ENCODE measurements at regions not wholly inside any gene's neighbourhood (a gene's known extent, or its start where the extent isn't known, plus 50 kb on each side); places are given as distances from the start of the nearest gene placed in this dataset.
A peak's percentile ranks its signal among the peaks of the same experiment; 100 is the strongest.

DNA sequence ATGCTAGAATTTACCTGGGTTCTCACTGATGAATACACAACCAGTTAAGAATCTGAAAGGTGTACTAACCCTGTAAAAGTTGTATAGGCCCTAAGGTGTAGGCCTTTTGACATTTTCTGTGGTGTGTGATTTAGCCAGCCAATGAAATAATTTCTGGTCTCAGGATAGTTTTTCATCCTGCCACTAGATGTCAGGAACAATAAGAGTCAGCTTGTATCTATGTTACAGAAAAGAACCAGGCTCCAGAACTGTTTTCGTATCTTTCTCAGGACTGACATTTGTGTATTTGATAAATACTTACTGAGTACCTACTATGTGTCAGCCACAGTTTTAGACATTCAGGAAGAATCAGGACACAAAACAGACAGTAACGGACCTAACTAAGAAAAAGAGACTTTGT is 673.6 kb upstream of the TENM3 start:
- TF ChIP-seq, protein P1, sequence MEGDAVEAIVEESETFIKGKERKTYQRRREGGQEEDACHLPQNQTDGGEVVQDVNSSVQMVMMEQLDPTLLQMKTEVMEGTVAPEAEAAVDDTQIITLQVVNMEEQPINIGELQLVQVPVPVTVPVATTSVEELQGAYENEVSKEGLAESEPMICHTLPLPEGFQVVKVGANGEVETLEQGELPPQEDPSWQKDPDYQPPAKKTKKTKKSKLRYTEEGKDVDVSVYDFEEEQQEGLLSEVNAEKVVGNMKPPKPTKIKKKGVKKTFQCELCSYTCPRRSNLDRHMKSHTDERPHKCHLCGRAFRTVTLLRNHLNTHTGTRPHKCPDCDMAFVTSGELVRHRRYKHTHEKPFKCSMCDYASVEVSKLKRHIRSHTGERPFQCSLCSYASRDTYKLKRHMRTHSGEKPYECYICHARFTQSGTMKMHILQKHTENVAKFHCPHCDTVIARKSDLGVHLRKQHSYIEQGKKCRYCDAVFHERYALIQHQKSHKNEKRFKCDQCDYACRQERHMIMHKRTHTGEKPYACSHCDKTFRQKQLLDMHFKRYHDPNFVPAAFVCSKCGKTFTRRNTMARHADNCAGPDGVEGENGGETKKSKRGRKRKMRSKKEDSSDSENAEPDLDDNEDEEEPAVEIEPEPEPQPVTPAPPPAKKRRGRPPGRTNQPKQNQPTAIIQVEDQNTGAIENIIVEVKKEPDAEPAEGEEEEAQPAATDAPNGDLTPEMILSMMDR (IDR thresholded peaks at IDR 0.05; ENCODE audit: control extremely low read depth, extremely low read depth), result no peak
- H3K36me3 ChIP-seq (ENCODE audit: control insufficient read depth in 4 of 4, insufficient read depth in 4 of 4, low read length in 4 of 4), result no peaks in the 10 kb centered on the region
- no peak overlapping the region for H3K4me3 ChIP-seq
- ATAC-seq (ENCODE audit: insufficient read depth, low FRiP score) (no peak), DNase-seq (peak in 2 of 3 donors; percentile 51 to 63)
- H3K9me3 ChIP-seq (ENCODE audit: control insufficient read depth in 4 of 4, insufficient read depth in 3 of 4, low read length in 3 of 4), result peaks cover 0 to 5% (median 0%) of the 10 kb centered on the region in 4 donors
- no peaks in the 10 kb centered on the region for H3K27me3 ChIP-seq (ENCODE audit: control insufficient read depth in 3 of 3, insufficient read depth in 3 of 3, low read length in 2 of 3)
- H3K4me1 ChIP-seq (ENCODE audit: control insufficient read depth in 5 of 5, insufficient read depth in 5 of 5, low read length in 5 of 5), result peaks cover 0 to 14% (median 0%) of the 10 kb centered on the region in 5 donors
- no peak overlapping the region for H3K27ac ChIP-seq (ENCODE audit: low read depth in 1 of 2, low read length in 1 of 2)
- WGBS, 2 donors, result 51 to 56% methylated on average over 2 of the region's 2 CpGs
- H3K9ac ChIP-seq (ENCODE audit: insufficient read depth in 1 of 2, low read length in 2 of 2), result no peak overlapping the region

DNA sequence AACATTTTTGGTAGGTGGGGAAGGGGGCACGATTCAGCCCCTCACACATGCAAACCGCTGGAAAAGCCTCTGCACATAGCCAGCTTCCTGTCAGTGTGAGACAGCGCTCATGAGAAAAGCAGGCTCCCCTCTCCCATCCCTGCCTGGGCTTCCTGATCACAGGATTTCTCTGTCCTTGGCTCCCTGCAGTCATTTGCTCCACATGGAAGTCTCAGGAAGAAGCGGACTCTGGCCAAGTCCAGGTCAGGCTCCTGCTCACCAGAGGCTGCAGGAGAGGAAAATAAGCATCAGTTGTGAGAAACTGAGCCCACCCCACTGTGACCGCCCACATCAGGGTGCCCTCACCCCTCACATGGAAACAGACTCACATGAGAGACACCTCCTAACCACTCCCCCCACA is 664.3 kb upstream of the TENM3 start:
- ATAC-seq (ENCODE audit: insufficient read depth, low FRiP score) (no peak), DNase-seq (no peak)
- Histone ChIP-seq H3K4me3 (no peak overlapping the region), H3K9ac (ENCODE audit: insufficient read depth in 1 of 2, low read length in 2 of 2) (no peak overlapping the region), H3K36me3 (ENCODE audit: control insufficient read depth in 4 of 4, insufficient read depth in 4 of 4, low read length in 4 of 4) (no peaks in the 10 kb centered on the region), H3K27me3 (ENCODE audit: control insufficient read depth in 3 of 3, insufficient read depth in 3 of 3, low read length in 2 of 3) (peaks cover 0 to 3% (median 0%) of the 10 kb centered on the region in 3 donors), H3K4me1 (ENCODE audit: control insufficient read depth in 5 of 5, insufficient read depth in 5 of 5, low read length in 5 of 5) (no peaks in the 10 kb centered on the region), H3K27ac (ENCODE audit: low read depth in 1 of 2, low read length in 1 of 2) (no peak overlapping the region), H3K9me3 (ENCODE audit: control insufficient read depth in 4 of 4, insufficient read depth in 3 of 4, low read length in 3 of 4) (peaks cover 0 to 7% (median 0%) of the 10 kb centered on the region in 4 donors)
- 62 to 65% methylated on average over 5 of the region's 5 CpGs for WGBS, 2 donors
- TF ChIP-seq, protein P1 (IDR thresholded peaks at IDR 0.05; ENCODE audit: control extremely low read depth, extremely low read depth), result no peak

DNA sequence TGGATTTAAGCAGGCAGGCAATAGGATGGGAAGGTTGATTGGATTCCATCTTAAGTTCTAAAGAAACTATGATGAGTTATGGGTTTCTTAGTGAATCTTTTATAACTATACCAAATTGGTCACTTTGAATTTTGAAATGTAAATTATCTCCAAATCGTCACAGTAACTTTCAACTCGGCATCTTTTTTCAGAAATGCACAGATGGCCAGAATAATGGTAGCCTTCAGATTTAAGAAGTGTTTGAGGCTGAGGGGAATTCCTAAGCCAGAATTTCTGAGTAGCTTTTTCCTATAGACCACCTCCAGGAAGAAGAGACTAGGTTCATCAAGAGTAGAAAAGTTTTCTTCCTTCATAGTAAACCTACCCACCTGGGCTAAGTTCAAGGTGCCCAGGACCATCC is 663.7 kb upstream of the TENM3 start:
- no peak for ATAC-seq (ENCODE audit: insufficient read depth, low FRiP score)
- H3K9me3 ChIP-seq (ENCODE audit: control insufficient read depth in 4 of 4, insufficient read depth in 3 of 4, low read length in 3 of 4), result peaks cover 0 to 7% (median 0%) of the 10 kb centered on the region in 4 donors
- no peak overlapping the region for H3K9ac ChIP-seq (ENCODE audit: insufficient read depth in 1 of 2, low read length in 2 of 2)
- no peak overlapping the region for H3K27ac ChIP-seq (ENCODE audit: low read depth in 1 of 2, low read length in 1 of 2)
- H3K4me3 ChIP-seq, result no peak overlapping the region
- 89 to 90% methylated on average over 2 of the region's 2 CpGs for WGBS, 2 donors
- DNase-seq, result no peak
- TF ChIP-seq, protein P1 (IDR thresholded peaks at IDR 0.05; ENCODE audit: control extremely low read depth, extremely low read depth), result no peak
- peaks cover 0 to 3% (median 0%) of the 10 kb centered on the region in 3 donors for H3K27me3 ChIP-seq (ENCODE audit: control insufficient read depth in 3 of 3, insufficient read depth in 3 of 3, low read length in 2 of 3)
- H3K36me3 ChIP-seq (ENCODE audit: control insufficient read depth in 4 of 4, insufficient read depth in 4 of 4, low read length in 4 of 4), result no peaks in the 10 kb centered on the region
- no peaks in the 10 kb centered on the region for H3K4me1 ChIP-seq (ENCODE audit: control insufficient read depth in 5 of 5, insufficient read depth in 5 of 5, low read length in 5 of 5)

DNA sequence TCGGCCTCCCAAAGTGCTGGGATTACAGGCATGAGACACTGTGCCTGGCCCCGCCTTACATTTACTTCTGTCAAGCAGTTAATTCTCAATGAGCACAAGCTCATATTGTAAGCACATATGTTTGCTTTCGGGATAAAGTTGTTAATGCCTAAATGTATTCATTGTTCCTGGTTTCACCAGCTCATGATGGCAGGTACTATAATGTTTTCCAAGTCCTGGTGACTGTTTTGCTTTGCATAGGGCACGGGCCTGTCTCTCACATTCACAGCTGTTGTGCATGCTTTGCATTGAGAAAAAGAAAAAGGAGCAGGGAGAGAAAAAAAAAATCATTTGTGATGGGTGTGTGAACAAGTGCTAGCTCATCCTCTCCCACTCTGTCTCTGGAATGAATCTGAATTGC is 661.2 kb upstream of the TENM3 start:
- no peak for ATAC-seq (ENCODE audit: insufficient read depth, low FRiP score)
- TF ChIP-seq, protein P1 (IDR thresholded peaks at IDR 0.05; ENCODE audit: control extremely low read depth, extremely low read depth), result no peak
- no peak overlapping the region for H3K4me3 ChIP-seq
- no peaks in the 10 kb centered on the region for H3K36me3 ChIP-seq (ENCODE audit: control insufficient read depth in 4 of 4, insufficient read depth in 4 of 4, low read length in 4 of 4)
- H3K4me1 ChIP-seq (ENCODE audit: control insufficient read depth in 5 of 5, insufficient read depth in 5 of 5, low read length in 5 of 5), result no peaks in the 10 kb centered on the region
- no peak for DNase-seq
- peaks cover 0 to 6% (median 0%) of the 10 kb centered on the region in 4 donors for H3K9me3 ChIP-seq (ENCODE audit: control insufficient read depth in 4 of 4, insufficient read depth in 3 of 4, low read length in 3 of 4)
- no peaks in the 10 kb centered on the region for H3K27me3 ChIP-seq (ENCODE audit: control insufficient read depth in 3 of 3, insufficient read depth in 3 of 3, low read length in 2 of 3)
- H3K27ac ChIP-seq (ENCODE audit: low read depth in 1 of 2, low read length in 1 of 2), result no peak overlapping the region
- no peak overlapping the region for H3K9ac ChIP-seq (ENCODE audit: insufficient read depth in 1 of 2, low read length in 2 of 2)
- 81 to 84% methylated on average over 4 of the region's 4 CpGs for WGBS, 2 donors
